ENCODE measurements at regions not wholly inside any gene's neighbourhood (a gene's known extent, or its start where the extent isn't known, plus 50 kb on each side); places are given as distances from the start of the nearest gene placed in this dataset.
"Not testable (repeated sequence)": the region's sequence is repeated elsewhere in the genome, so short reads cannot be mapped to it uniquely, and the experiment has no call there.

- no peak for DNase-seq
Observed at GRCh38 chr7:94176694-94177200, 172.6 kb upstream of the BET1 start.

GRCh38 chr7:94177441-94177840 lies 173.3 kb upstream of the BET1 start:
- no peak for DNase-seq

GRCh38 chr7:94178230-94178629 lies 174.1 kb upstream of the BET1 start:
- DNase-seq: no peak

- DNase-seq: no peak
Observed at GRCh38 chr7:94179466-94179865, 175.3 kb upstream of the BET1 start.

GRCh38 chr7:94182066-94182465 lies 177.9 kb upstream of the BET1 start:
- DNase-seq: no peak

- no peak for DNase-seq
Observed at GRCh38 chr7:94182721-94183120, 178.6 kb upstream of the BET1 start.

GRCh38 chr7:94183289-94183749 lies 179.2 kb upstream of the BET1 start:
- DNase-seq: no peak

GRCh38 chr7:94183891-94184290 lies 179.7 kb upstream of the BET1 start:
- no peak for DNase-seq

- DNase-seq: no peak
Observed at GRCh38 chr7:94188350-94188749, 184.2 kb upstream of the BET1 start.

- no peak for DNase-seq
Observed at GRCh38 chr7:94190599-94191061, 186.5 kb upstream of the BET1 start.

- not testable (repeated sequence) for DNase-seq
Observed at GRCh38 chr7:94194426-94194825, 190.3 kb upstream of the BET1 start.

GRCh38 chr7:94195201-94195600 lies 191.0 kb upstream of the BET1 start:
- DNase-seq: no peak

GRCh38 chr7:94195813-94196212 lies 191.7 kb upstream of the BET1 start:
- DNase-seq: no peak

GRCh38 chr7:94205529-94205928 lies 189.2 kb upstream of the COL1A2 start:
- DNase-seq: no peak

GRCh38 chr7:94206295-94206694 lies 188.4 kb upstream of the COL1A2 start:
- no peak for DNase-seq

GRCh38 chr7:94212160-94212559 lies 182.5 kb upstream of the COL1A2 start:
- DNase-seq: peak; percentile 44

GRCh38 chr7:94216944-94217461 lies 177.7 kb upstream of the COL1A2 start:
- no peak for DNase-seq

GRCh38 chr7:94217766-94218165 lies 176.9 kb upstream of the COL1A2 start:
- no peak for DNase-seq

- no peak for DNase-seq
Observed at GRCh38 chr7:94222516-94222915, 172.2 kb upstream of the COL1A2 start.

- DNase-seq: peak; percentile 85
Observed at GRCh38 chr7:94223375-94224084, 171.2 kb upstream of the COL1A2 start.

- DNase-seq: no peak
Observed at GRCh38 chr7:94228223-94228622, 166.5 kb upstream of the COL1A2 start.

GRCh38 chr7:94228678-94229077 lies 166.0 kb upstream of the COL1A2 start:
- DNase-seq: no peak

GRCh38 chr7:94231305-94231704 lies 163.4 kb upstream of the COL1A2 start:
- DNase-seq: no peak

GRCh38 chr7:94236960-94237359 lies 157.7 kb upstream of the COL1A2 start:
- DNase-seq: no peak

GRCh38 chr7:94237417-94237816 lies 157.3 kb upstream of the COL1A2 start:
- no peak for DNase-seq

Data from NCI-H748 treated with DMSO at 0.1 percent for 48 hours (cell line).